ENCODE measurements at regions not wholly inside any gene's neighbourhood (a gene's known extent, or its start where the extent isn't known, plus 50 kb on each side); places are given as distances from the start of the nearest gene placed in this dataset.

DNA sequence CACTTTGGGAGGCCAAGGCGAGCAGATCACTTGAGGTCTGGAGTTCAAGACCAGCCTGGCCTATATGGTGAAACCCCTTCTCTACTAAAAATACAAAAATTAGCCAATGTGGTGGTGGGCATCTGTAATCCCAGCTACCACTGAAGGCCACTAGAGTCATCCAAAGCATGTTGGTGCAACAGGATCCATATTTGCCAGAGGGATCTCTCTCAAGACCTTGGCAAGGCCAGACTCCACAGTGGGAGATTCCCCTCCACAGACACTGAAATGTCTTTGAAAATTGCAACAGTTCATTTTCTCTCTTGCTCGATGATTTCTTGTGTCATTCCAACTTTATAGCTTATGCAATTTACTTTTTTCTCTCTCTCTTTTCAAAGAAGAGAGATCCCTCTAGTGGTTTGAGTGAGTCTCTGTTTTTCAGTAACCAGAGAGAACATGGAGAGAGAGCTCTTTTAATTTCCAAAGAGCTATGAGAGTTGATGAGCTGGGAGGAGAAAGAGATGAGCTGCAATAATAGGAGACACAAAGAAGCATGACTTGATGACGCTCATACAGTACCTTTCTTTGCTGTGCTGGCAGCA is 176.8 kb upstream of the USP25 start:
- no peak for ATAC-seq (ENCODE audit: low read depth)
- H3K9me3 ChIP-seq (ENCODE audit: control insufficient read depth, insufficient read depth, low read length) = no peaks in the 10 kb centered on the region
- H3K4me2 ChIP-seq (ENCODE audit: low read depth, low read length) = no peak overlapping the region
- no peak overlapping the region for H3K4me3 ChIP-seq (ENCODE audit: insufficient read depth, low read depth, low read length)
- H3K9ac ChIP-seq (ENCODE audit: low read depth, low read length) = no peak overlapping the region
- H2AK9ac ChIP-seq (replicated peaks; ENCODE audit: low read depth, low read length, poor library complexity) = no peak overlapping the region
- no peaks in the 10 kb centered on the region for H3K9me1 ChIP-seq (ENCODE audit: insufficient read depth, low read length)
- H2AK5ac ChIP-seq (ENCODE audit: low read depth, low read length) = no peak overlapping the region
- no peaks in the 10 kb centered on the region for H3K36me3 ChIP-seq (ENCODE audit: control insufficient read depth, insufficient read depth, low read length)
- H2BK15ac ChIP-seq (ENCODE audit: low read depth, low read length) = no peak overlapping the region
- no peaks in the 10 kb centered on the region for H3K79me1 ChIP-seq (ENCODE audit: low read depth in 1 of 2, low read length in 2 of 2)
- BruUV-seq (replicated peaks) = no TSS peak
- H2BK120ac ChIP-seq (ENCODE audit: low read depth, low read length) = no peak overlapping the region
- H2BK20ac ChIP-seq (ENCODE audit: low read depth, low read length) = no peak overlapping the region
- POLR2A ChIA-PET (ENCODE audit: unreplicated experiment) = no interaction called here
- in situ Hi-C loops (cut with MboI; ENCODE audit: low sequenced_read_pairs) = no loop called here
- no peak overlapping the region for H3K4ac ChIP-seq (ENCODE audit: low read depth, low read length)
- TF ChIP-seq, protein P1, sequence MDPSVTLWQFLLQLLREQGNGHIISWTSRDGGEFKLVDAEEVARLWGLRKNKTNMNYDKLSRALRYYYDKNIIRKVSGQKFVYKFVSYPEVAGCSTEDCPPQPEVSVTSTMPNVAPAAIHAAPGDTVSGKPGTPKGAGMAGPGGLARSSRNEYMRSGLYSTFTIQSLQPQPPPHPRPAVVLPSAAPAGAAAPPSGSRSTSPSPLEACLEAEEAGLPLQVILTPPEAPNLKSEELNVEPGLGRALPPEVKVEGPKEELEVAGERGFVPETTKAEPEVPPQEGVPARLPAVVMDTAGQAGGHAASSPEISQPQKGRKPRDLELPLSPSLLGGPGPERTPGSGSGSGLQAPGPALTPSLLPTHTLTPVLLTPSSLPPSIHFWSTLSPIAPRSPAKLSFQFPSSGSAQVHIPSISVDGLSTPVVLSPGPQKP (IDR thresholded peaks at IDR 0.05; ENCODE audit: borderline replicate concordance, low read depth, low read length) = no peak
- TF ChIP-seq MAFK (IDR thresholded peaks at IDR 0.05; ENCODE audit: low read depth, low read length) (no peak), RAD21 (IDR thresholded peaks at IDR 0.05; ENCODE audit: low read length) (peak; percentile 22; the same call in 1 of the 2 replicates), SMC3 (IDR thresholded peaks at IDR 0.05; ENCODE audit: low read depth, low read length) (peak; percentile 26)
- TF ChIP-seq, protein P2, sequence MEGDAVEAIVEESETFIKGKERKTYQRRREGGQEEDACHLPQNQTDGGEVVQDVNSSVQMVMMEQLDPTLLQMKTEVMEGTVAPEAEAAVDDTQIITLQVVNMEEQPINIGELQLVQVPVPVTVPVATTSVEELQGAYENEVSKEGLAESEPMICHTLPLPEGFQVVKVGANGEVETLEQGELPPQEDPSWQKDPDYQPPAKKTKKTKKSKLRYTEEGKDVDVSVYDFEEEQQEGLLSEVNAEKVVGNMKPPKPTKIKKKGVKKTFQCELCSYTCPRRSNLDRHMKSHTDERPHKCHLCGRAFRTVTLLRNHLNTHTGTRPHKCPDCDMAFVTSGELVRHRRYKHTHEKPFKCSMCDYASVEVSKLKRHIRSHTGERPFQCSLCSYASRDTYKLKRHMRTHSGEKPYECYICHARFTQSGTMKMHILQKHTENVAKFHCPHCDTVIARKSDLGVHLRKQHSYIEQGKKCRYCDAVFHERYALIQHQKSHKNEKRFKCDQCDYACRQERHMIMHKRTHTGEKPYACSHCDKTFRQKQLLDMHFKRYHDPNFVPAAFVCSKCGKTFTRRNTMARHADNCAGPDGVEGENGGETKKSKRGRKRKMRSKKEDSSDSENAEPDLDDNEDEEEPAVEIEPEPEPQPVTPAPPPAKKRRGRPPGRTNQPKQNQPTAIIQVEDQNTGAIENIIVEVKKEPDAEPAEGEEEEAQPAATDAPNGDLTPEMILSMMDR (conservative IDR thresholded peaks at IDR 0.05; ENCODE audit: low read depth, low read length) = peak; percentile 42
- CTCF ChIA-PET = interaction anchor here (1.0 kb wide), 2 partner anchors 10 to 17 kb away, joined by 3 read pairs; no protein-coding TSS in a partner anchor
- WGBS, 2 experiments (ENCODE audit: extremely low coverage in 2 of 2, insufficient read length in 1 of 2) = 14% methylated on average over 1 of the region's 3 CpGs; no CpG with 5 or more reads in 1 of the 2 experiments
- H3K14ac ChIP-seq (replicated peaks; ENCODE audit: low read depth, low read length) = no peak overlapping the region
- H2BK5ac ChIP-seq (ENCODE audit: low read depth, low read length, poor library complexity, severe bottlenecking) = no peak overlapping the region
- intact Hi-C loops (cut with micrococcal nuclease) = no loop called here
- no peak overlapping the region for H4K8ac ChIP-seq (ENCODE audit: low read depth in 2 of 2, low read length in 2 of 2)
- H3K4me1 ChIP-seq (ENCODE audit: control insufficient read depth, insufficient read depth, low read length) = no peaks in the 10 kb centered on the region
- no peak overlapping the region for H2AFZ ChIP-seq (replicated peaks; ENCODE audit: low read length, poor library complexity)
- no peak overlapping the region for H3K27ac ChIP-seq (ENCODE audit: insufficient read depth, low read length)
- no peak overlapping the region for H4K5ac ChIP-seq (ENCODE audit: low read depth, low read length)
- no peak overlapping the region for H3K56ac ChIP-seq (ENCODE audit: extremely low read depth, insufficient read depth, low read length)
- dilution Hi-C loops (cut with HindIII; ENCODE audit: low sequenced_read_pairs, unreplicated experiment) = no loop called here
- DNase-seq = peak; percentile 1
- no peak overlapping the region for H4K91ac ChIP-seq (ENCODE audit: insufficient read depth, low read depth, low read length)
- H3K23ac ChIP-seq (ENCODE audit: low read depth, low read length) = no peak overlapping the region
- H4K20me1 ChIP-seq (ENCODE audit: insufficient read depth, low read length) = no peaks in the 10 kb centered on the region
- H3K18ac ChIP-seq (ENCODE audit: low read depth, low read length) = no peak overlapping the region
- H3K27me3 ChIP-seq (ENCODE audit: control insufficient read depth, insufficient read depth, low read length) = no peaks in the 10 kb centered on the region

Measured in IMR-90 (cell line).